Activated T-helper 1 cell treated with anti-CD3 and anti-CD28 coated beads, Interleukin-12 subunit alpha, Interleukin-12 subunit beta, Interleukin-2, Interleukin-4 antibody, amounts not matched to agents 30 ng/mL and 10 ng/mL and 1 ng/mL, durations not matched to agents 14 hours and 24 hours and 36 hours (primary cell): ENCODE measurements at regions not wholly inside any gene's neighbourhood (a gene's known extent, or its start where the extent isn't known, plus 50 kb on each side); places are given as distances from the start of the nearest gene placed in this dataset.

Experiments
- DNase-seq: peaks from one replicate; pipeline ENCODE4 v3.0.0; 2021; ENCODE audit warnings: low spot score
- H3K27ac Mint-ChIP-seq: one replicate; pipeline ENCODE4 v1.8.0; 2021; ENCODE audit warnings: mild to moderate bottlenecking, mixed read lengths
- H3K27me3 Mint-ChIP-seq: one replicate; pipeline ENCODE4 v1.8.0; 2022; ENCODE audit warnings: mild to moderate bottlenecking, moderate library complexity, mixed read lengths; ENCODE audit not compliant: insufficient read depth
- H3K36me3 Mint-ChIP-seq: one replicate; pipeline ENCODE4 v1.8.0; 2021; ENCODE audit warnings: low read depth, mixed read lengths
- H3K4me1 Mint-ChIP-seq: one replicate; pipeline ENCODE4 v1.8.0; 2021; ENCODE audit warnings: low read depth, mixed read lengths
- H3K4me3 Mint-ChIP-seq: one replicate; pipeline ENCODE4 v1.8.0; 2021; ENCODE audit warnings: mild to moderate bottlenecking, moderate library complexity, mixed read lengths
- H3K9me3 Mint-ChIP-seq: one replicate; pipeline ENCODE4 v1.8.0; 2021; ENCODE audit warnings: mixed read lengths
- intact Hi-C: fragments of 100-400 bp; cut with micrococcal nuclease; formaldehyde crosslinking; loops from one replicate; pipeline ENCODE4 v1.15.1; 2024

DNA sequence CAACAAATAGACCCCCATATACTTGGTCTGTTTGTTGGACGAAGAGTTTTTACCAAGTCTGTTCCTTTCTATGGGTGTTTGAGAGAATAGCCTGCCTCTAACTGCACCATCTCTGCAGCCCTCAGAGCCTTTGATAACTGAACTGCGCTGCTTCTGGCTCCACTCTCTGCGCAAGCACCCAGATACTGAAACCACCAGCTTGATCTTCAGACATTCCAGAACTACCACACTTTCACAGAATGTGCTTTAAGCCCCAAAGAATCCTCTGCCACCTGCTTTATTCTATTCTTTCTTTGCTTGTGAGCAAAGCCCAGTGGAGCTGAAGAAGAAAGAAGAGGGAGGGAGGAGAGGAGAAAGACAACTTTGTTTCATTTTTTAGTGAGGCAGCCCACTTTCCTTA is 380.7 kb downstream of the BCL11A start:
- Mint-ChIP-seq H3K9me3 (no peaks in the 10 kb centered on the region), H3K27ac (no peak overlapping the region), H3K4me3 (no peak overlapping the region), H3K27me3 (no peaks in the 10 kb centered on the region), H3K4me1 (no peaks in the 10 kb centered on the region), H3K36me3 (no peaks in the 10 kb centered on the region)
- intact Hi-C loops, result no loop called here
- no peak for DNase-seq

DNA sequence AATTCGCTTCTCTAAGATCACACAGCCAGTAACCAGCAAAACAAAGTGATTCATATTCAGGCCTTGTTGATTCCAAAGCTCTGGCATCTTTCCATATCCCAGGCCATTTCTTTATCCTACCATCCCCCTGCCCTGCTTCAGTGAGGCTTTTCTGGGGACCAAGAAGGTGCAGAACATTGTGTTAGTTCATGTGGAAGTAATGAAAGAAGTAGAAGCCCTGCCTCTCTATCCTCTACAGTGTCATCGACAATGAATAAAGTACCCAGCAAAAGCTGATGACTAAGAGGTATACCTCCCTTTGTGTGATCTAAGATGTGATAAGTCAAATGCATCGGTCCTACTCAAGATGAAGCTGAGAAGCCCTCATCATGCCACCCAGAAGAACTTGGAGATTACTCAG is 383.2 kb downstream of the BCL11A start:
- Mint-ChIP-seq H3K4me1 (no peaks in the 10 kb centered on the region), H3K36me3 (no peaks in the 10 kb centered on the region), H3K4me3 (no peak overlapping the region), H3K9me3 (no peaks in the 10 kb centered on the region), H3K27me3 (no peaks in the 10 kb centered on the region), H3K27ac (no peak overlapping the region)
- intact Hi-C loops, result no loop called here
- DNase-seq, result no peak

DNA sequence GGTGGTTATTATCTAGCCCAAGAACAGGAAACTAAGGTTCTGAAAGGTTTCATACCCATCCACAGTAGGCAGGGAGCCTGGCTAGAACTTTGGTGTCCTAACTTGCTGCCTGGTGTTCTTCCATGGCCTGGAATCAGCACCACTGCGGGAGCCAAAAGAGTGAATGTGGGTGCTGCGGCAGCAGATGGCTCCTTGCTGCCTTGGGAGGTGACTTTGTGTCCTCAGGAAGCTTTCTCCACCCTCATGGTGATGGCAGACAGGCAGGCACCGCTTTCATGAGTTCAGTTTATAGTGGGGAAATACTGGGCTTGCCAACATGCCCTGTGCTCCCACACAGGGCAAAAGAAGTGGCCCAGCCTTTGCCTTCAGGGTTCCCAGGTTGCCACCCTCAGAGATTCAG is 385.2 kb downstream of the BCL11A start:
- Mint-ChIP-seq H3K4me1 (no peaks in the 10 kb centered on the region), H3K27ac (no peak overlapping the region), H3K36me3 (no peaks in the 10 kb centered on the region), H3K27me3 (no peaks in the 10 kb centered on the region), H3K4me3 (no peak overlapping the region), H3K9me3 (no peaks in the 10 kb centered on the region)
- no peak for DNase-seq
- intact Hi-C loops, result no loop called here

DNA sequence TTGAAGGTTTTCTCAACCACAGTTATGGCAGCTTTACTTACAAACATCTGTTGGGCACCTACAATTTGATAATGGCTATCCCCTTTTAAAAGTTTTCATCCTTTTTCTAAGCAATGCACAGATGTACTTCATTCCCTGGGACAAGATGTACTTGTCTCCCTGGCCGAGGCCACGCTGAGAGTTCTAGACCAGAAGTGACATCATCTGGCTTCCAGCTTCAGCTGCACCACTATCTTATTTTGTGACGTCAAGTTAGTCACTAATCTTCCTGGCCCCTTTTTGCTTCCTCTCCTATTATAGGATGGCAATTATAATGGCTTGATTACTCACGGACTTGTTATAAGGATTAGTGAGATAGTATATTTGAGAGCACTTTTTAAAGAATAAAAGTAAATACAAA is 386.4 kb downstream of the BCL11A start:
- intact Hi-C loops, result no loop called here
- Mint-ChIP-seq H3K4me3 (no peak overlapping the region), H3K36me3 (no peaks in the 10 kb centered on the region), H3K27ac (no peak overlapping the region), H3K4me1 (no peaks in the 10 kb centered on the region), H3K27me3 (peaks cover 2% of the 10 kb centered on the region), H3K9me3 (no peaks in the 10 kb centered on the region)
- DNase-seq, result no peak

DNA sequence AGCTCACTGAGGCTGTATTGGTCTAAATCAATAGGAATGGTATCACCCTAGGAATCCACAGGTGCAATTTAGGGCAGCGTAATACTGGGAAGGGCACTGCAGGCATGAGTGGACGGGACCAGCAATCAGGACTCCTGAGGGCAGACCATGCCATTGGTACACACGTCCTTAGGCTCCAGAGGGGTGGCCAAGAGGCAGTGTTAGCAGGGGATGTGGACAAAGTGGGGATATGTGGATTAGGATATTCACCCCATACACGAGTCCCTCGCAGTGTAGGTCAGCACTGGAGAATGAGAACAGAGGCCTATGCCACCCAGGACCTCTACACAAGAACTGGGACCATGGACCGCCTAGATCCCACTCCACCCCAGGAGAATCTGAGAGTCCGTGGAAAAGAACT is 389.8 kb downstream of the BCL11A start:
- peaks cover 2% of the 10 kb centered on the region for H3K27me3 Mint-ChIP-seq
- no peak overlapping the region for H3K27ac Mint-ChIP-seq
- intact Hi-C loops, result no loop called here
- DNase-seq, result no peak
- H3K9me3 Mint-ChIP-seq, result no peaks in the 10 kb centered on the region
- H3K36me3 Mint-ChIP-seq, result no peaks in the 10 kb centered on the region
- H3K4me3 Mint-ChIP-seq, result no peak overlapping the region
- no peaks in the 10 kb centered on the region for H3K4me1 Mint-ChIP-seq

DNA sequence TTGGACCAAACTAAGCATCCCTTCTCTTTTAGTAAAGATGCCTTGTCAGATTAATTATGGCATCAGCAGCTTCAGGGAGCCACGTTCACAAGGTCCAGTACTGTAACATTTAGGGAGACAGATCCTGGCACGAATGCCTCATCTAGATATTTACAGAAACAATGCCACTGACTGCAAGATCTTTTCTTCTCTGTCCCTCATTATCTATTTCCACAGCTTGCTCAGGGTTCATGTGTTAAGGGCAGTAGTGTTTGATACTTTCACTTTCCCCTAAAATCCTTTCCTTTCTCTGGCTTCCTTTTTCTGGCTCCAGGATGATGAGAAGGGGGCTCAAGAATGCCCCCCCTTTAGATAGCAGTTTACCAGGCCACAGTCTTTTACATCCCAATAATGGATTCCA is 393.9 kb downstream of the BCL11A start:
- Mint-ChIP-seq H3K27ac (no peak overlapping the region), H3K4me3 (no peak overlapping the region), H3K9me3 (no peaks in the 10 kb centered on the region), H3K4me1 (no peaks in the 10 kb centered on the region), H3K27me3 (peaks cover 8% of the 10 kb centered on the region), H3K36me3 (no peaks in the 10 kb centered on the region)
- intact Hi-C loops, result no loop called here
- DNase-seq, result no peak

DNA sequence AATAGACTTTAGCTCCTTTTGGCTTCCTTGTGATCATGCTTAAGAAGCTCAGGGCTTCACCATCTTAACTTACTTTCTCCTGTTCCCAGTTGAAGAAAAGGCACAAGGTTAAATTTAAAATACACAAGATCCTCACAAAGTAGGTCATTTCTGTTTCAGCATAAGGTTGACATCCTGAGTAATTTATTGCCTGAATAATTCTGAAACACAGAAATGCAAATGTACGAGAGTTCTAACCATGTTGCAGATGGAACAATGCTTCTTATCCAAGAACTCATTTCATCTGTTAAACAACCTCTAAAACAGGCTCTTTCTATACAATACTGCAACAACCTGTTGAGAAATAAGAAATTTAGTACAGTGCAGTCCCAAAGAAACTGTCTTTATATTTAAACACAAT is 395.2 kb downstream of the BCL11A start:
- no peak for DNase-seq
- Mint-ChIP-seq H3K4me3 (no peak overlapping the region), H3K27ac (no peak overlapping the region), H3K4me1 (no peaks in the 10 kb centered on the region), H3K36me3 (no peaks in the 10 kb centered on the region), H3K27me3 (peaks cover 8% of the 10 kb centered on the region), H3K9me3 (no peaks in the 10 kb centered on the region)
- intact Hi-C loops, result no loop called here

DNA sequence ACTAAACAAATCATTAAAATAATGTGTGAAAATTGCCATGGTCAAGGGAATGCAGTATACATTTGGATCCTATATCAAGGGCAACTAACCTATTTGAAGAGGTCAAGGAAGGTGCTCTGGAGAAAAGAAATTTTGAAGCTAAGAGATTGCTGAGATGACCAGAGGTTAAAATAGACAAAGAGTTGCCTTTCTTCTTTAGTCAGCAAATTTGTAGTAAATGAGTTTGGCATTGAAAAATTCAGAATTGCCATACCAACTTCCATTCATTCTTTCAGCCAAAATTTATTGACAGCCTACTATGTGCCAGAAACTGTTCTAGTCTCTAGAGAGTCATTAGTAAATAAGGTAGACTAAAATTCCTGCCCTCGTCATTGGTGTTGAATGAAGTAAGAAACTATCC is 396.2 kb downstream of the BCL11A start:
- no peak overlapping the region for H3K4me3 Mint-ChIP-seq
- H3K36me3 Mint-ChIP-seq, result no peaks in the 10 kb centered on the region
- H3K9me3 Mint-ChIP-seq, result no peaks in the 10 kb centered on the region
- no peak for DNase-seq
- peaks cover 6% of the 10 kb centered on the region for H3K27me3 Mint-ChIP-seq
- H3K27ac Mint-ChIP-seq, result no peak overlapping the region
- intact Hi-C loops, result no loop called here
- no peaks in the 10 kb centered on the region for H3K4me1 Mint-ChIP-seq

DNA sequence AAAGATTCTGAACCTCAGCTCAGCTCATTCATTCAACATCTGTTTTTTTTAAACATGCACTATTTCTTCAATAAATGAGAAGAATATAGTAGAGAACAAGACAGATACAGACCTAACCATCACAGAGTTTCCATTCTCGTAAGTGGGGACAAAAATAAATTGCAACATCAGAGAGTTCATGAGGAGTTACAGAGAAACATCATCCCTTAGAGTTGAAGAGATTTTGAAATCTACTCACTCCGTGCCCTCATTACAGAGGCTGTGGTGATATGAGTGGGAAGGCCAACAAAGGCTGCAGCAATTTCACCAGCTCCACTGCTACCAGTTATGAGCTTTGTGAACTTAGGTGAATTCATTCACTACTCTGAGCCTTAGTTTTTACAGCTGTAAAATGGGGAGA is 399.3 kb downstream of the BCL11A start:
- intact Hi-C loops, result loop anchor here (5.0 kb wide), 1 partner anchor 852 kb away; no protein-coding TSS in a partner anchor
- Mint-ChIP-seq H3K27me3 (peaks cover 6% of the 10 kb centered on the region), H3K4me1 (no peaks in the 10 kb centered on the region), H3K4me3 (no peak overlapping the region), H3K9me3 (no peaks in the 10 kb centered on the region), H3K27ac (no peak overlapping the region), H3K36me3 (no peaks in the 10 kb centered on the region)
- no peak for DNase-seq

DNA sequence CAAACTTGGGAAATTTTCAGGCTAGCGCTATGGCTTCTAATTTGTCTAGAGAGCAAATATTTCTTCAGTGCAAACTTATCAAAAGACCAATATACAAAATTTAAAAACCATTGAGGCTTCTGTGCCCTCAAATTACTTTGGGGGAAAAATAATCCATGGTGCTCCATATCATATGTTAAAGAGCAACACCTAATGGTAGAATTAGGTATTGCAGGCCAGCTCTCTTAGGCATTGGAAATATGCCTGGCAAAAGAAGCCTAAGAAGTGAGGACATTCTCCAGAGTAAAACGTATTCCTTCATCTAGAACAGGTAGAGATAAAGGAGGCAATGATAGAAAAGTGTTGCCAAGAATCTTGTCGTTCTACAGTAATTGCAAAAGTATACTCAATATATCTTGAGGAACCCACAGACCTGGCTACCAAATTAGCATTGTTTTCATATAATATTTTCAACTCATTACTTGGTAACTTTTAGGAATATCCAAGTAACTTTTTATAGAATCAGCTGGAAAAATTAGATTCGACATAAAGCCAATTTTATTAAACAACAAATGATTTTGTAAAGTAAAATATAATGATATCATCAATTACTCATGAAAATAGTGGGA is 401.1 kb downstream of the BCL11A start:
- intact Hi-C loops, result loop anchor here (5.0 kb wide), 1 partner anchor 850 kb away; no protein-coding TSS in a partner anchor
- H3K4me3 Mint-ChIP-seq, result no peak overlapping the region
- no peaks in the 10 kb centered on the region for H3K9me3 Mint-ChIP-seq
- H3K27ac Mint-ChIP-seq, result no peak overlapping the region
- H3K36me3 Mint-ChIP-seq, result no peaks in the 10 kb centered on the region
- peaks cover 6% of the 10 kb centered on the region for H3K27me3 Mint-ChIP-seq
- no peak for DNase-seq
- no peaks in the 10 kb centered on the region for H3K4me1 Mint-ChIP-seq

DNA sequence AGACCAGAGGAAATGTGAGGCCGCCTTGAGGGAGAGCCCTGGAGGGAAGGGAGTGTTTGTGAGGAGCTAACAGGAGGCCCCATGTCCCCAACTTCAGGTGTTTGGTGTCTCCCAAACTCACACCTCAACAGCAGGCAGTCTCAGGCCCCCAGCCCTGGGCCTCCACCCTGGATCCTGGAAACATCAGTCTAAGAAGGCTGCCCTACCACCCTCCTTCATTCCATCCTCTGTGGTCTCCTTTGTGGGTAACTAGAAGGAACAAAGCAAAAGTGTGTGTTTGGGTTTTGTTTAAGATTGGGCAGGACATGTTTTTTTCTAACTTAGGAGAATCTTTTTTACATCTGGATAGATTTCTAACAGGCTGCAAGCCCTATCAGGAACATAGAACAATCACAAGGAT is 404.3 kb downstream of the BCL11A start:
- Mint-ChIP-seq H3K4me3 (no peak overlapping the region), H3K4me1 (no peaks in the 10 kb centered on the region), H3K36me3 (no peaks in the 10 kb centered on the region), H3K9me3 (no peaks in the 10 kb centered on the region), H3K27ac (no peak overlapping the region), H3K27me3 (no peaks in the 10 kb centered on the region)
- no peak for DNase-seq
- intact Hi-C loops, result no loop called here

DNA sequence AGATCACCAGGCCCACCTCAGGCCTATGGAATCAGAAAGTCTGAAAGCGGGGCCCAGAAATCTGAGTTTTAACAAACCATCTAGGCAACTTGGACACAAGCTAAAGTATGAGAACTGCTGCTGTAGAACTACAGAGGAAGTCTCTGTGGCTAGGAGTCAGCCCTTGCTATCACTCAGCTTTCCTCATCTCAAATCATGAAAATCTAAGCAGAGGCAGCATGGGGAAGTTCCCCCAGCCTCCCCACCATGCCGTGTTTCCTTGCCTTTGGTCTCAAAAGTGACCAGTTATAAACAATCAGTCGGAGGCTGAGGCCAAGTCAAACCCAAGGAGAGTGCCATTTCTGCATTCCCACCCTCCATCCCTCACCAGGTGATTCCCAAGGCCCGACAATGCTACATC is 404.7 kb downstream of the BCL11A start:
- Mint-ChIP-seq H3K27ac (no peak overlapping the region), H3K4me1 (no peaks in the 10 kb centered on the region), H3K9me3 (no peaks in the 10 kb centered on the region), H3K36me3 (no peaks in the 10 kb centered on the region), H3K27me3 (no peaks in the 10 kb centered on the region), H3K4me3 (no peak overlapping the region)
- intact Hi-C loops, result no loop called here
- no peak for DNase-seq

DNA sequence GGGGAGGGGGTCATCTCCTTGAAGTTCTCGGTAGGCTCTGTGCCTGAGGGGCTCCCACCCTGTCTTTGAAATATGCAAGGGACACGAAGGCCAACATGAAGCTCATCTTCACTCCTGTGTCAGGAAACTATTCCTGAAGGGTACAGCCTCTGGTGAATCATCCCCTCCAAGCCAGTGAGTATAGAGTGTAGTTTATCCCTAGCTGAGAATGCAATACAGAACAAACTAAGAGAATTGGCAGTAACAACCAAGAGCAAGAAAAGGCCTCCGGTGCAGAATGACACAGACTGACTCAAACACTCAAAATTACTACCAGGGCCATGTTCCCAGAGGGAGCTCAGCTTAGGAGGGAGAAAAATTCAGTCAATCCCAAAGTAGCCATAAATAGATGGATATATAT is 413.3 kb downstream of the BCL11A start:
- H3K4me1 Mint-ChIP-seq, result no peaks in the 10 kb centered on the region
- no peak overlapping the region for H3K4me3 Mint-ChIP-seq
- H3K36me3 Mint-ChIP-seq, result no peaks in the 10 kb centered on the region
- no peaks in the 10 kb centered on the region for H3K9me3 Mint-ChIP-seq
- peaks cover 2% of the 10 kb centered on the region for H3K27me3 Mint-ChIP-seq
- no peak overlapping the region for H3K27ac Mint-ChIP-seq
- intact Hi-C loops, result no loop called here
- DNase-seq, result no peak

DNA sequence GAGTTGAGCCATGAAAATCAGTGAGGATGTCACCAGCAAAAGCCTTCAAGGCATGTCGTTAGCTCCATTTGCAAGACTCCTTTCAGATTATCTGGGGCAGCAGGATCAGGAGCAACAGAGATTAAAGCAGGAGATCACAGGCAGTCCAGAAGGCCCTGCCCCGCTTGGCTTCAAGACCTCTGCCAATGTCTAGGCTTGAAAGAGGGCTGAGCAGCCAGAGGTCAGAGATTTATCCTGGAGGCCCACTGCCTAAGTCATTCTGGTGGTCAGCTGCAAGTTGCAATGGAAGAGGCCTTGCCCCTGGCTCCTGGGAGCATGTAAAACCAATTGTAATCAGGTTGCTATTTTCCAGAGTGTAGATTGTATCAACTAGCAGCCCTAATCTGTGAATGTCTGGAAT is 416.5 kb downstream of the BCL11A start:
- Mint-ChIP-seq H3K9me3 (no peaks in the 10 kb centered on the region), H3K4me3 (no peak overlapping the region), H3K36me3 (no peaks in the 10 kb centered on the region), H3K27me3 (peaks cover 4% of the 10 kb centered on the region), H3K27ac (no peak overlapping the region), H3K4me1 (no peaks in the 10 kb centered on the region)
- DNase-seq, result no peak
- intact Hi-C loops, result no loop called here
